ENCODE measurements at regions not wholly inside any gene's neighbourhood (a gene's known extent, or its start where the extent isn't known, plus 50 kb on each side); places are given as distances from the start of the nearest gene placed in this dataset.

DNA sequence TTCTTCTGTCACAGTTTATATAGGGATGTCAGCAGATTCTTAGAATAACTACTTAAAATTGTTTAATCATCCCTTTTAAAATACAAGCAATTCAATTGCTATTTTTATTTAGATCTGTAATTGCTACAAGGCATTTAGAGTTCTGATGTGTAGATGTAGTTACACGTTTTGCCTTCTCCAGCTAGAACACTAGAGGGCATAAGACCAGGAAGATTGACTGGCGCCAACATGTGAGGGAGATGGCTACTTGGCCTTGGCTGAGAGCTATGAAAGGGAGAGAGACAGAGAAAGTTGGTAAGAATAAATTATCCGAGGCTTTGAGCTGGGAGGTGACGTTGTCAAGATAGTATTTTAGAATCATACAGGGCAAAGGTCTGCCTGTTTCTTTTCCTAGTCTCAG, 563.7 kb upstream of the PRKX start:
- TF ChIP-seq JUN (IDR thresholded peaks at IDR 0.05) (no peak), RAD21 (conservative IDR thresholded peaks at IDR 0.05 in 1 of 2, IDR thresholded peaks at IDR 0.05 in 1 of 2) (no peak), RARB (CRISPR knock-in tag; IDR thresholded peaks at IDR 0.05) (no peak), MYC (IDR thresholded peaks at IDR 0.05; ENCODE audit: borderline replicate concordance, low read length) (no peak), CEBPB (IDR thresholded peaks at IDR 0.05) (no peak), HDAC2 (IDR thresholded peaks at IDR 0.05) (no peak), SMC3 (IDR thresholded peaks at IDR 0.05) (no peak), EP300 (IDR thresholded peaks at IDR 0.05) (no peak), TFCP2L1 (CRISPR knock-in tag; IDR thresholded peaks at IDR 0.05) (no peak), ZC3H11A (IDR thresholded peaks at IDR 0.05) (no peak)
- TF ChIP-seq, protein P1, sequence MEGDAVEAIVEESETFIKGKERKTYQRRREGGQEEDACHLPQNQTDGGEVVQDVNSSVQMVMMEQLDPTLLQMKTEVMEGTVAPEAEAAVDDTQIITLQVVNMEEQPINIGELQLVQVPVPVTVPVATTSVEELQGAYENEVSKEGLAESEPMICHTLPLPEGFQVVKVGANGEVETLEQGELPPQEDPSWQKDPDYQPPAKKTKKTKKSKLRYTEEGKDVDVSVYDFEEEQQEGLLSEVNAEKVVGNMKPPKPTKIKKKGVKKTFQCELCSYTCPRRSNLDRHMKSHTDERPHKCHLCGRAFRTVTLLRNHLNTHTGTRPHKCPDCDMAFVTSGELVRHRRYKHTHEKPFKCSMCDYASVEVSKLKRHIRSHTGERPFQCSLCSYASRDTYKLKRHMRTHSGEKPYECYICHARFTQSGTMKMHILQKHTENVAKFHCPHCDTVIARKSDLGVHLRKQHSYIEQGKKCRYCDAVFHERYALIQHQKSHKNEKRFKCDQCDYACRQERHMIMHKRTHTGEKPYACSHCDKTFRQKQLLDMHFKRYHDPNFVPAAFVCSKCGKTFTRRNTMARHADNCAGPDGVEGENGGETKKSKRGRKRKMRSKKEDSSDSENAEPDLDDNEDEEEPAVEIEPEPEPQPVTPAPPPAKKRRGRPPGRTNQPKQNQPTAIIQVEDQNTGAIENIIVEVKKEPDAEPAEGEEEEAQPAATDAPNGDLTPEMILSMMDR (IDR thresholded peaks at IDR 0.05): no peak
- TF ChIP-seq, protein P2, sequence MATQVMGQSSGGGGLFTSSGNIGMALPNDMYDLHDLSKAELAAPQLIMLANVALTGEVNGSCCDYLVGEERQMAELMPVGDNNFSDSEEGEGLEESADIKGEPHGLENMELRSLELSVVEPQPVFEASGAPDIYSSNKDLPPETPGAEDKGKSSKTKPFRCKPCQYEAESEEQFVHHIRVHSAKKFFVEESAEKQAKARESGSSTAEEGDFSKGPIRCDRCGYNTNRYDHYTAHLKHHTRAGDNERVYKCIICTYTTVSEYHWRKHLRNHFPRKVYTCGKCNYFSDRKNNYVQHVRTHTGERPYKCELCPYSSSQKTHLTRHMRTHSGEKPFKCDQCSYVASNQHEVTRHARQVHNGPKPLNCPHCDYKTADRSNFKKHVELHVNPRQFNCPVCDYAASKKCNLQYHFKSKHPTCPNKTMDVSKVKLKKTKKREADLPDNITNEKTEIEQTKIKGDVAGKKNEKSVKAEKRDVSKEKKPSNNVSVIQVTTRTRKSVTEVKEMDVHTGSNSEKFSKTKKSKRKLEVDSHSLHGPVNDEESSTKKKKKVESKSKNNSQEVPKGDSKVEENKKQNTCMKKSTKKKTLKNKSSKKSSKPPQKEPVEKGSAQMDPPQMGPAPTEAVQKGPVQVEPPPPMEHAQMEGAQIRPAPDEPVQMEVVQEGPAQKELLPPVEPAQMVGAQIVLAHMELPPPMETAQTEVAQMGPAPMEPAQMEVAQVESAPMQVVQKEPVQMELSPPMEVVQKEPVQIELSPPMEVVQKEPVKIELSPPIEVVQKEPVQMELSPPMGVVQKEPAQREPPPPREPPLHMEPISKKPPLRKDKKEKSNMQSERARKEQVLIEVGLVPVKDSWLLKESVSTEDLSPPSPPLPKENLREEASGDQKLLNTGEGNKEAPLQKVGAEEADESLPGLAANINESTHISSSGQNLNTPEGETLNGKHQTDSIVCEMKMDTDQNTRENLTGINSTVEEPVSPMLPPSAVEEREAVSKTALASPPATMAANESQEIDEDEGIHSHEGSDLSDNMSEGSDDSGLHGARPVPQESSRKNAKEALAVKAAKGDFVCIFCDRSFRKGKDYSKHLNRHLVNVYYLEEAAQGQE (IDR thresholded peaks at IDR 0.05): no peak
- TF ChIP-seq, protein P3, sequence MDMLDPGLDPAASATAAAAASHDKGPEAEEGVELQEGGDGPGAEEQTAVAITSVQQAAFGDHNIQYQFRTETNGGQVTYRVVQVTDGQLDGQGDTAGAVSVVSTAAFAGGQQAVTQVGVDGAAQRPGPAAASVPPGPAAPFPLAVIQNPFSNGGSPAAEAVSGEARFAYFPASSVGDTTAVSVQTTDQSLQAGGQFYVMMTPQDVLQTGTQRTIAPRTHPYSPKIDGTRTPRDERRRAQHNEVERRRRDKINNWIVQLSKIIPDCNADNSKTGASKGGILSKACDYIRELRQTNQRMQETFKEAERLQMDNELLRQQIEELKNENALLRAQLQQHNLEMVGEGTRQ (IDR thresholded peaks at IDR 0.05): no peak

All from A549 (cell line).